DOHH2 (cell line): ENCODE measurements at regions not wholly inside any gene's neighbourhood (a gene's known extent, or its start where the extent isn't known, plus 50 kb on each side); places are given as distances from the start of the nearest gene placed in this dataset.

Source experiments
- EZH2phosphoT487 ChIP-seq: fragments of 200-600 bp; sonication (generic); IDR thresholded peaks from 2 replicates; pipeline ENCODE4 v1.6.1; 2017; ENCODE audit warnings: borderline replicate concordance, mild to moderate bottlenecking, antibody characterized with exemption, low read length, moderate library complexity, mixed read lengths
- TF ChIP-seq, protein P1 (sequence below): fragments of 200-600 bp; sonication (generic); IDR thresholded peaks from one replicate; pipeline ENCODE4 v1.5.1; 2014; ENCODE audit warnings: antibody characterized with exemption, mild to moderate bottlenecking, low read depth, low read length; ENCODE audit not compliant: poor library complexity, severe bottlenecking

DNA sequence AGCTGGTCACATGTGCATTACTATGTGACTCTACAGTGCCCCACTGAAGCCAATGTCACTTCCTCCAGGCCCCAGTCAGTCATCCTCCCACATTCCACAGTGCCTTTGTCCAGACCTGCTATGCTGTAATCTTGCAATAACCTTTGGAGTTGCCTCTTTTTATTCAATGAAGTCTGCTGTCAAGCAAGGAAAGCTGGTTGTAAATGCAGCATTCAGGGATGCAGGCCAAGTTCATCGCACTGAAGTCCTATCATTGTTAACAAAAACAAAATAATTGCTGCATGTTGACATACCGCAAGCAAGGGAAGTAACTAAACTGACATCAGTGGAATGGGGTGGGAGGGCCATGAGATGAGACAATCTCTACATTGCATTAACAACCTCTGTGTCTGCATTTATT is 131.2 kb upstream of the CDYL start:
- TF ChIP-seq, protein P1, sequence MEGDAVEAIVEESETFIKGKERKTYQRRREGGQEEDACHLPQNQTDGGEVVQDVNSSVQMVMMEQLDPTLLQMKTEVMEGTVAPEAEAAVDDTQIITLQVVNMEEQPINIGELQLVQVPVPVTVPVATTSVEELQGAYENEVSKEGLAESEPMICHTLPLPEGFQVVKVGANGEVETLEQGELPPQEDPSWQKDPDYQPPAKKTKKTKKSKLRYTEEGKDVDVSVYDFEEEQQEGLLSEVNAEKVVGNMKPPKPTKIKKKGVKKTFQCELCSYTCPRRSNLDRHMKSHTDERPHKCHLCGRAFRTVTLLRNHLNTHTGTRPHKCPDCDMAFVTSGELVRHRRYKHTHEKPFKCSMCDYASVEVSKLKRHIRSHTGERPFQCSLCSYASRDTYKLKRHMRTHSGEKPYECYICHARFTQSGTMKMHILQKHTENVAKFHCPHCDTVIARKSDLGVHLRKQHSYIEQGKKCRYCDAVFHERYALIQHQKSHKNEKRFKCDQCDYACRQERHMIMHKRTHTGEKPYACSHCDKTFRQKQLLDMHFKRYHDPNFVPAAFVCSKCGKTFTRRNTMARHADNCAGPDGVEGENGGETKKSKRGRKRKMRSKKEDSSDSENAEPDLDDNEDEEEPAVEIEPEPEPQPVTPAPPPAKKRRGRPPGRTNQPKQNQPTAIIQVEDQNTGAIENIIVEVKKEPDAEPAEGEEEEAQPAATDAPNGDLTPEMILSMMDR = no peak
- TF ChIP-seq EZH2phosphoT487 = no peak
